ENCODE measurements at regions not wholly inside any gene's neighbourhood (a gene's known extent, or its start where the extent isn't known, plus 50 kb on each side); places are given as distances from the start of the nearest gene placed in this dataset.
"Not testable (repeated sequence)": the region's sequence is repeated elsewhere in the genome, so short reads cannot be mapped to it uniquely, and the experiment has no call there.

- no peaks in the 10 kb centered on the region for H3K36me3 Mint-ChIP-seq (ENCODE audit: insufficient read depth, unreplicated experiment)
- DNase-seq (ENCODE audit: unreplicated experiment), result no peak
- H3K4me1 Mint-ChIP-seq (ENCODE audit: insufficient read depth, unreplicated experiment), result no peaks in the 10 kb centered on the region
- intact Hi-C loops (cut with micrococcal nuclease), result no loop called here
- no peaks in the 10 kb centered on the region for H3K9me3 Mint-ChIP-seq (ENCODE audit: unreplicated experiment)
- BruUV-seq (replicated peaks), result no TSS peak
- no peak overlapping the region for H3K4me3 Mint-ChIP-seq (ENCODE audit: unreplicated experiment)
- H3K27me3 Mint-ChIP-seq (ENCODE audit: insufficient read depth, unreplicated experiment), result no peaks in the 10 kb centered on the region
- no peak overlapping the region for H3K27ac Mint-ChIP-seq (ENCODE audit: low read depth, unreplicated experiment)
- no peak for TF ChIP-seq CTCF (IDR thresholded peaks at IDR 0.05; ENCODE audit: unreplicated experiment)
- ChIA-PET CTCF (no interaction called here), POLR2A (no interaction called here)
Observed at GRCh38 chr4:116197317-116197809, 888.0 kb downstream of the TRAM1L1 start.

GRCh38 chr4:116183241-116183640 is 902.1 kb downstream of the TRAM1L1 start:
- POLR2A ChIA-PET, result no interaction called here
- intact Hi-C loops (cut with micrococcal nuclease), result loop anchor here (5.0 kb wide), 3 partner anchors 126 to 1849 kb away; partner anchors contain the start of gene NDST3

GRCh38 chr4:116180157-116180601 is 905.2 kb downstream of the TRAM1L1 start:
- no peak overlapping the region for H3K27ac Mint-ChIP-seq (ENCODE audit: low read depth, unreplicated experiment)
- CTCF ChIA-PET, result interaction anchor here (0.5 to 1.7 kb wide), 8 partner anchors 10 to 1426 kb away, joined by 3 to 8 read pairs (median 4); no protein-coding TSS in a partner anchor
- H3K27me3 Mint-ChIP-seq (ENCODE audit: insufficient read depth, unreplicated experiment), result peaks cover 15% of the 10 kb centered on the region
- no peaks in the 10 kb centered on the region for H3K36me3 Mint-ChIP-seq (ENCODE audit: insufficient read depth, unreplicated experiment)
- intact Hi-C loops (cut with micrococcal nuclease), result loop anchor here (1.0 to 5.0 kb wide), 5 partner anchors 123 to 1852 kb away; partner anchors contain the start of gene NDST3
- DNase-seq (ENCODE audit: unreplicated experiment), result peak; percentile 46
- no peaks in the 10 kb centered on the region for H3K9me3 Mint-ChIP-seq (ENCODE audit: unreplicated experiment)
- no peak overlapping the region for H3K4me3 Mint-ChIP-seq (ENCODE audit: unreplicated experiment)
- no TSS peak for BruUV-seq (replicated peaks)
- POLR2A ChIA-PET, result no interaction called here
- no peaks in the 10 kb centered on the region for H3K4me1 Mint-ChIP-seq (ENCODE audit: insufficient read depth, unreplicated experiment)
- TF ChIP-seq CTCF (IDR thresholded peaks at IDR 0.05; ENCODE audit: unreplicated experiment), result peak; percentile 52

More at GRCh38 chr4:116183241-116183640, 902.1 kb downstream of the TRAM1L1 start:
- CTCF ChIA-PET, result interaction anchor here (0.8 to 1.4 kb wide), 3 partner anchors 79 to 1851 kb away, joined by 3 to 5 read pairs (median 3); partner anchors contain the start of gene NDST3
- TF ChIP-seq CTCF (IDR thresholded peaks at IDR 0.05; ENCODE audit: unreplicated experiment), result no peak
- Mint-ChIP-seq H3K36me3 (ENCODE audit: insufficient read depth, unreplicated experiment) (no peaks in the 10 kb centered on the region), H3K27me3 (ENCODE audit: insufficient read depth, unreplicated experiment) (peaks cover 13% of the 10 kb centered on the region), H3K4me3 (ENCODE audit: unreplicated experiment) (no peak overlapping the region), H3K9me3 (ENCODE audit: unreplicated experiment) (no peaks in the 10 kb centered on the region), H3K4me1 (ENCODE audit: insufficient read depth, unreplicated experiment) (no peaks in the 10 kb centered on the region), H3K27ac (ENCODE audit: low read depth, unreplicated experiment) (no peak overlapping the region)
- DNase-seq (ENCODE audit: unreplicated experiment), result no peak
- no TSS peak for BruUV-seq (replicated peaks)

GRCh38 chr4:116151371-116151770 is 934.0 kb downstream of the TRAM1L1 start:
- H3K27me3 Mint-ChIP-seq (ENCODE audit: insufficient read depth, unreplicated experiment); H3K4me3 Mint-ChIP-seq (ENCODE audit: unreplicated experiment); H3K9me3 Mint-ChIP-seq (ENCODE audit: unreplicated experiment); H3K27ac Mint-ChIP-seq (ENCODE audit: low read depth, unreplicated experiment); BruUV-seq (replicated peaks); DNase-seq (ENCODE audit: unreplicated experiment); H3K36me3 Mint-ChIP-seq (ENCODE audit: insufficient read depth, unreplicated experiment); H3K4me1 Mint-ChIP-seq (ENCODE audit: insufficient read depth, unreplicated experiment): not testable (repeated sequence)
- ChIA-PET CTCF (interaction anchor here (0.7 kb wide), 1 partner anchor 50 kb away, joined by 3 read pairs; no protein-coding TSS in a partner anchor), POLR2A (interaction anchor here (0.5 kb wide), 1 partner anchor 9 kb away, joined by 4 read pairs; no protein-coding TSS in a partner anchor)
- intact Hi-C loops (cut with micrococcal nuclease), result loop anchor here (10.0 kb wide), 1 partner anchor 97 kb away; no protein-coding TSS in a partner anchor
